GF-D8 (cell line): ENCODE measurements at regions not wholly inside any gene's neighbourhood (a gene's known extent, or its start where the extent isn't known, plus 50 kb on each side); places are given as distances from the start of the nearest gene placed in this dataset.
"Not testable (repeated sequence)": the region's sequence is repeated elsewhere in the genome, so short reads cannot be mapped to it uniquely, and the experiment has no call there.

ENCODE experiments used
- DNase-seq: peaks from one replicate; lab custom pipeline; 2025; lab: John Stamatoyannopoulos, UW

- no peak for DNase-seq
Measured at GRCh38 chr9:80831751-80832150, 857.6 kb downstream of the TLE1 start.

- DNase-seq: no peak
Measured at GRCh38 chr9:80811656-80812055, 877.7 kb downstream of the TLE1 start.

- DNase-seq: no peak
Measured at GRCh38 chr9:80811003-80811402, 878.3 kb downstream of the TLE1 start.

- no peak for DNase-seq
Measured at GRCh38 chr9:80806671-80807070, 882.7 kb downstream of the TLE1 start.

GRCh38 chr9:80804873-80805272, 884.5 kb downstream of the TLE1 start:
- DNase-seq: no peak

- no peak for DNase-seq
Measured at GRCh38 chr9:80797831-80798688, 891.3 kb downstream of the TLE1 start.

- no peak for DNase-seq
Measured at GRCh38 chr9:80797101-80797829, 892.1 kb downstream of the TLE1 start.

- no peak for DNase-seq
Measured at GRCh38 chr9:80796632-80797031, 892.7 kb downstream of the TLE1 start.

- DNase-seq: no peak
Measured at GRCh38 chr9:80794197-80794596, 895.1 kb downstream of the TLE1 start.

- DNase-seq: no peak
Measured at GRCh38 chr9:80793706-80794105, 895.6 kb downstream of the TLE1 start.

GRCh38 chr9:80792726-80793125, 896.6 kb downstream of the TLE1 start:
- no peak for DNase-seq

- no peak for DNase-seq
Measured at GRCh38 chr9:80791836-80792235, 897.5 kb downstream of the TLE1 start.

- no peak for DNase-seq
Measured at GRCh38 chr9:80790764-80791163, 898.6 kb downstream of the TLE1 start.

- DNase-seq: no peak
Measured at GRCh38 chr9:80789831-80790230, 899.5 kb downstream of the TLE1 start.

- DNase-seq: no peak
Measured at GRCh38 chr9:80787636-80788035, 901.7 kb downstream of the TLE1 start.

GRCh38 chr9:80784647-80785046, 904.7 kb downstream of the TLE1 start:
- no peak for DNase-seq

- DNase-seq: no peak
Measured at GRCh38 chr9:80775971-80776370, 913.4 kb downstream of the TLE1 start.

- DNase-seq: no peak
Measured at GRCh38 chr9:80775530-80775929, 913.8 kb downstream of the TLE1 start.

- DNase-seq: no peak
Measured at GRCh38 chr9:80771555-80772347, 917.6 kb downstream of the TLE1 start.

GRCh38 chr9:80763536-80763935, 925.8 kb downstream of the TLE1 start:
- no peak for DNase-seq

- no peak for DNase-seq
Measured at GRCh38 chr9:80755586-80755985, 933.8 kb downstream of the TLE1 start.

GRCh38 chr9:80747056-80747455, 942.3 kb downstream of the TLE1 start:
- not testable (repeated sequence) for DNase-seq

GRCh38 chr9:80732506-80732905, 956.8 kb downstream of the TLE1 start:
- DNase-seq: no peak
